ENCODE measurements at regions not wholly inside any gene's neighbourhood (a gene's known extent, or its start where the extent isn't known, plus 50 kb on each side); places are given as distances from the start of the nearest gene placed in this dataset.

GRCh38 chr7:21013765-21014539 is 227.3 kb upstream of the SP8 start:
- peaks cover 17% of the 10 kb centered on the region for H3K9me3 Mint-ChIP-seq
- H3K36me3 Mint-ChIP-seq: peaks cover 13% of the 10 kb centered on the region
- ChIA-PET CTCF (no interaction called here), POLR2A (no interaction called here)
- TF ChIP-seq STAT6 (CRISPR knock-in tag; conservative IDR thresholded peaks at IDR 0.05; ENCODE audit: low read depth) (no peak), PRRX2 (CRISPR knock-in tag; IDR thresholded peaks at IDR 0.05) (no peak), MLX (CRISPR knock-in tag; IDR thresholded peaks at IDR 0.05) (no peak), ZNF512 (CRISPR knock-in tag; IDR thresholded peaks at IDR 0.05; ENCODE audit: borderline replicate concordance) (no peak), ATF3 (CRISPR knock-in tag; conservative IDR thresholded peaks at IDR 0.05) (no peak), FOXK1 (CRISPR knock-in tag; IDR thresholded peaks at IDR 0.05) (no peak), NR2C2 (CRISPR knock-in tag; IDR thresholded peaks at IDR 0.05) (no peak), ETV6 (CRISPR knock-in tag; IDR thresholded peaks at IDR 0.05) (no peak), FOXP1 (CRISPR knock-in tag; IDR thresholded peaks at IDR 0.05; ENCODE audit: borderline replicate concordance) (no peak), ELF4 (CRISPR knock-in tag; IDR thresholded peaks at IDR 0.05; ENCODE audit: low read depth) (no peak)
- DNase-seq (ENCODE audit: low spot score) (no peak), ATAC-seq (no peak)
- no peak overlapping the region for H3K27ac Mint-ChIP-seq
- no peak overlapping the region for H3K4me3 Mint-ChIP-seq
- H3K27me3 Mint-ChIP-seq (ENCODE audit: low read depth): no peaks in the 10 kb centered on the region
- peaks cover 14% of the 10 kb centered on the region for H3K4me1 Mint-ChIP-seq

- DNase-seq (ENCODE audit: low spot score): no peak
- Mint-ChIP-seq H3K36me3 (peaks cover 3% of the 10 kb centered on the region; the same call in 1 of the 2 replicates), H3K27me3 (ENCODE audit: low read depth) (no peaks in the 10 kb centered on the region), H3K27ac (no peak overlapping the region), H3K4me1 (peaks cover 36% of the 10 kb centered on the region), H3K9me3 (peaks cover 4% of the 10 kb centered on the region), H3K4me3 (no peak overlapping the region)
- TF ChIP-seq ZNF532 (CRISPR knock-in tag; IDR thresholded peaks at IDR 0.05; ENCODE audit: borderline replicate concordance): no peak
- no peak for TF ChIP-seq SMAD3 (CRISPR knock-in tag; IDR thresholded peaks at IDR 0.05; ENCODE audit: borderline replicate concordance)
- TF ChIP-seq MYBL2 (CRISPR knock-in tag; IDR thresholded peaks at IDR 0.05): no peak
- POLR2A ChIA-PET: interaction anchor here (0.6 kb wide), 1 partner anchor 252 kb away, joined by 3 read pairs; no protein-coding TSS in a partner anchor
- ATAC-seq: no peak
- CTCF ChIA-PET: no interaction called here
These were observed 234.0 kb upstream of the SP8 start for GRCh38 chr7:21020667-21021066.
